Activated CD4-positive, alpha-beta T cell treated with anti-CD3 and anti-CD28 coated beads, Interleukin-2, amount 50 U/mL, for 24 hours (primary cell): ENCODE measurements at regions not wholly inside any gene's neighbourhood (a gene's known extent, or its start where the extent isn't known, plus 50 kb on each side); places are given as distances from the start of the nearest gene placed in this dataset.

Experiments
- DNase-seq, 2 donors: peaks; one replicate each; pipeline ENCODE4 v3.0.0-alpha.2; 2020; ENCODE audit warnings: low read depth in 1 of 2, low spot score in 1 of 2

DNA sequence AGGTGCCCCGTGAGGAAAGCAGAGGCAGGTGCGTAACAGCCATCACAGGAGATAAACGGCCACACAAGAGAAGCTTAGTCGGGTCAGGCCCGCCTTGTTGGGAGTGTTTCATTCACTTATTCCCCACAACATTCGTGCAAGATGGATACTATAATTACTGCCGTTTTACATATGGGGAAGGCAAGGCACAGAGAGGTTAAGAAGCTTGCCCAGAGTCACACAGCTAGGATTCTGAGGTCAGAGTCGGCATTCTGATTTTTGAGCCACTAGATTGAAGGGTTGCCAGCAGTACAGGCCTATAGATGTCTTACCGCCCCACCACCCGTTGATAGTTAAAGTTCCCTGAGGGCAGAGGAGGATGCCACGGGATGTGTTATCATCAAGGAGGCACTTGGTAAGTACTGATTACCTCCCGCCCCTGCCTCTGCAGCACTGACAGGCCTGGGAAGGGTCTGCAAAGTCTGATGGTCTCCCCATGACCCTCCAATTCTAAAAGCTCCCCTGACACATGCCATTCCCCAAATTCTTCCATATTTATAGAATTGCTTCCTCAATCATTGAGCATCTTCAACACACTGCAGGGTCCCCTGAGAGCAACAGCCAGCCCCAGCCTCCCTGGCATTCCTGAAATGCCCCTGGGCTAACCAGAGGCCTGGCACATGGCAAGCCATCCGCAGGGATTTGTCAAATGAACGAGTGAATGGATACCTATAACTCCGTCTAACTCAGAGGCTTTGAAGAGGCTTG, 74.7 kb upstream of the CLDN14 start:
- DNase-seq, result no peak

DNA sequence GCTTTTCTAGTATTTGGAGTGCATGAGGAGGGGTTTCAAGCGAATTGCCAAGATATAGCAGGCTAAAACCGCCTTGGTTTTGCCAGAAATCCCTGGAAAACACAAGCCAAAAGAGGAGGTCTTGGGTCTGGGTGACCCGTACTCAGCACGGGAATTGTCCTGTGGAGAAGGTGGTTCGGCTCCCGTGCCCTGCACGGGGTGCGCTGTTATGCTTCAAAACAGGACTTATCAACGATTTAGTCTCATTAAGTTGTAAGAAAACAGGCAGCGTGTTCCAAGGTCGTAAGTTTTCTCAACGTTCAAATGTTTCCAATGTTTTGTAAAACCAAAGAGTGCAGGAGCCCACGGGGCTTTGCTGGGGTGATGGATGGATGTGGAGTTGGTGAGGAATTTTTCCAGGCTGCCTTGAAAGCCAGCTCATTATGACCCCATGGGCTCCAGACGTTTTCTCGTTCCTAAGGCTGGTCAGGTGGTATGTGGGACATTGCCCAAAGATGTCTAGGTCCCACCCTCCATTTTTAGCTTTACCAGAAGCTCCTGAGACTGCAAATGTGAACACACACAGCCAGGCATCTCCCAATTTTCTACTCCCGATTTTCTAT, 75.4 kb upstream of the CLDN14 start:
- no peak for DNase-seq

DNA sequence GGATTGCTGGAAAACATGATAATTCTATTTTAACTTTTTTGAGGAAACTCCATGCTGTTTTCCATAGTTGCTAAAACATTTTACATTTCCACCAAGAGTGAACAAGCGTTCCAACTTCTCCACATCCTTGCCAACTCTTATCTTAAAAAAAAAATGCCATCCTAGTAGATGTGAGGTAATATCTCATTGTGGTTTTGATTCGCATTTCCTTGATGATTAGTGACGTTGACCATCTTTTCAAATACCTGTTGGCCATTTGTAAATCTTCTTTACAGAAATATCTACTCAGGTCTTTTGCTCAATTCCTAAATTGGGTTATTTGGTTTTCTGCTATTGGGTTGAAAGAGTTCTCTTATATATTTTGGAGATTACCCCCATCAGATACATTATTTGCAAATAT, 77.4 kb upstream of the CLDN14 start:
- DNase-seq, result no peak

DNA sequence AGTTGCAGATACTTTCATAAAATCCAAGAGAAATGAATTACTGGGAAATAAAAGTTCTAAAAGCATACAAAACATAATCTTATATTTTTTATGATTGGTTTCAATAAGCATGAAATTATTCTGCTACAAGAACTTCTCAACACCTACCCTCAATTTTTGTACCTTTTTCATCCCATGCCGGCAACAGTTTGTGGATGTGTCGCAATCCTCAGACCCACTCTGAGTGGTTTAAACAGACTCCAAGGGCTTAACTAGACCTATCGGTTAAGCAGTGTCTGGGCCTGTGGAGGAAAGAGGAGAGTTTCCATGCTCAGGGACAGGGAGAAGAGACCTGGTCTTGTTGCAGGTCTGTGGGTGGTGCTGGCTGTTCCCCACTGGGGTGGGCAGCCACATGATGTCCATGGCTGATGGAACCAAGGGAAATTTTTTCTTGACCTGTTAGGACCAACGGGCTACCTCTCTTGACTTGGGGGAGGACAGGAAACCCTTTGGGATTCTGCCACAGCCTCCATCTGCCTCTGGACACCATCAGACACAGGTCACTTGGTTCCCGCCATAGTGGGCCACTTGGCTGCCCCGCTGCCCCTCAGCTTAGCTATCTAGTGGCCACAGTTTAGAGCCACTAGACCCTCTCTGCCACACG, 81.1 kb upstream of the CLDN14 start:
- DNase-seq, result no peak

DNA sequence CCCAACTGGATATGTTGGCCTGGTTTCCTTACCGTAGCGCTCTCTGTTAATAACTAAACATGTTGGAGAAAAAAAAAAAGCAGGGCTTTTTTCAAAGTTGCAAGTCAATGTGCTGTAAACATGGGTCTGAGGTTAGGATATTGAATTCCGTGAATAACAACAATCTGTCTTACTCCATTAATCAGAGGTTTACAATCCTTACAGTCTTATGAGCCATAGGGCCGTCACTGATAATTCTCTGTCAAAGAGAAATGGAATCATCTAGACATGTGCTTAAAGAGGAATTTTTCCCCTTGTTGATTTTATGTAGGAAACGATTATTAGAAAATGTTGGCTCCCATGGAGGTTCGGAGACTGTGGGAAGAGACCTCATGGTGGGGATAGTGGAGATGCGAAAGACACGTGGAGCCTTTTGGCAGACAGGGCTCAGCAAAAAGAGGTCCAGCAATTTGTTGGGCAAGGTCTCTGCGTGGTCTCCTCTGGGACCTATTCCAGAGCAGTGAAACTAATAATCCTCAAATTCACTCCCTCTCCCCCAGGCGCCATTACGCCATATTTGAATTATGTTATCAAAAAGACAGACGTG, 83.5 kb upstream of the CLDN14 start:
- no peak for DNase-seq

DNA sequence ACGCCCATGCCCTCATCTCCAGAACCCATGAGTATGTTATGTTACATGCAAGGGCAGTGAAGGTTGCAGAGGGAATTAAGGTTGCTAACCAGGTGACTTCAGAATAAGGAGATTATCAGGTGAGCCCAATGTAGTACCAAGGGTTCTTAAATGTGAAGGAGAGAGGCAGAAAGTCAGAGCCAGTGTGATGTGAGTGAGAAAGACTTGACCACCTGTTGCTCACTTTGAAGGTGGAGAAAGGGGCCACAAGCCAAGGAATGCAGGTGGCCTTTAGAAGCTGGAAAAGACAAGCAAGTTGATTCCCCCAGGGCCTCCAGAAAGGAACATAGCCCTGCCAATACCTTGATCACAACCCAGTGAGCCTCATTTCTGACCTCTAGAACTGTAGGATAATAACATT, 84.7 kb upstream of the CLDN14 start:
- no peak for DNase-seq

GRCh38 chr21:36565540-36565939, 85.6 kb upstream of the CLDN14 start:
- DNase-seq, result no peak

DNA sequence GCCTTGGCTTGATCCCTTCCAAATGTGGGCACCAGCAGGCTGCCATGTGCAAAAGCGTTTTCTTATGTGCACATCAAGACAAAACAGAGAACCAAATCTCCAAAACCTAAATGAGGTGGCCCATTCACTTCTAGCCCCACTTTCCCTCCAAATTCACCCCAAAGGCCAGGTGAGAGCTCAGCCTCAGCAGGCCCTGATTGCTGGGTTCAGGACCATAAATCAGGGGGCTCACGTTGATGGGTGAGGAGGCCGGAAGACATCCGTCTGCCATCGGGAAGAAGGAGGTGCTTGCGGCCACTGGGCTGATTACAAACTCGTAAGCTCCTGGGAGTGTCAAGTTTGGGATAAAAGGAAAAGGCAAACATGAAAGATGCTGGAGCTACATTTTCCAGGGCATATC, 86.7 kb upstream of the CLDN14 start:
- no peak for DNase-seq

DNA sequence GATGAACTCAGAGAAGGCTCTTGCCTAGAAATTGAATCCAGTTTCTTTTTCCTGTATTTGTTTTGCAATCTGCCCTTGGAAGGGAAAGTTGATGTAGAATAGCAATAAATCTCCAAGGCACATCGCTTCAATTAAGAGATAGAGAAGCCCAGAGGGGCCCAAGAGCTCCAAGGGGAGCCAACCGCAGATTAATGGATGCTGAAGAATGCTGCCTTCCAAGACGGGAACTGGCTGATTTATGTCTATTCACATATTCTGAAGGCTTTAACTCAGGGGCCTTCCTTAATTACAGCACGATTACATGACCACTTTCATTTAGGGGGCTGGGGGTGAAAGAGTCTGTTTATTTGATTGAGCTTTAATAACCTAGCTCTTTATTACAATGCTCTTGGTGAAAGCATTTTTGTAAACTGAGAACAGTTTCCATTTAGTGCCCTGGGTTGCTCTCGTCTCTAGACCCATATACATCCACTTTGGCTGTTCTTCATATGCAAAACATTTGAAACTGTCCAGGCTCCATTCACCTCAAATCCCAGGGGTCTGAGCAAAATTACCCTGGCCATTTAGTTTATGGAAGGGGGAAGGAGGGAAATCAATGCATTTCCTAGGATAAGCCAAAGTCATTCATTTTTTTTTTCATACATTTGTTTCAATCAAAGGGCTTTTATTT, 87.4 kb upstream of the CLDN14 start:
- DNase-seq, result no peak

GRCh38 chr21:36569511-36569910, 89.6 kb upstream of the CLDN14 start:
- no peak for DNase-seq

GRCh38 chr21:36571556-36571955, 91.6 kb upstream of the CLDN14 start:
- DNase-seq, result no peak

DNA sequence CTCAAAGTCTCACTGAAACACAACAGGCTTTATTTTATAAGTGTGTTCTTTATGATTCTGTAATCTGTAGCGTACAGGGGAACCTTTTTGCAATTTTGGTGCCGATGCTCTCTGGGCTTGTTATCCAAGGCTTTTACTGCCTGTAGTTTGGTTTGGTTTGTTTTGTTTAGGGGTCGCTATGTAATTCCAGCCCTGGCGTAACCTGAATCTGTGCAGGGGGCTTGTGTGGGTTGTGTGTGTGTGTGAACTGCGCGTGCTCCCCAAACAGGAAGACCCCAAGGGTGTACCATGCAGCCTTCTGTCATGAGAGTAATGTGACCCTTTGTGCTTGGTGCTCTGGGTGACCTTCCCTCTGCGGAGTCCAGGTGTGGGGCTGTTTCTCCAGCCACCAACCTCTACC, 92.1 kb upstream of the CLDN14 start:
- DNase-seq, result no peak

DNA sequence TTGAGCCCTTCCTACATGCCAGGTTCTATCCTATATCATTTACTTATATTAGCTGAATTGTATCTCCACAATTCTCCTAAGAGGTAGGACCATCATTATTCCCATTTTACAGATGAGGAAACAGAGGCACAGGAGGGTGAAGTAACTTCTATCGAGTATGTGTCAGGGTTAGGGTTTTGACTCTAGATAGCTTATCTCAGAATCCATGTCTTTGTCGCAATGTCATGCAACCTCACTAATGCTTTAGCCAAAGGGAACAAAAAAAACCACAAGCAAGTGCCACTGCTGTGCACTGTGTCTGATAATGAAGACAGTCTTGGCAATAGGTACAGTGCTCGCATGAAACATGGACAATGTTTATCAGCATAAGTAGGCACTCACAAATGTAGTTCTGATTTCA, 95.4 kb upstream of the CLDN14 start:
- no peak for DNase-seq

GRCh38 chr21:36576441-36576840, 96.5 kb upstream of the CLDN14 start:
- no peak for DNase-seq

DNA sequence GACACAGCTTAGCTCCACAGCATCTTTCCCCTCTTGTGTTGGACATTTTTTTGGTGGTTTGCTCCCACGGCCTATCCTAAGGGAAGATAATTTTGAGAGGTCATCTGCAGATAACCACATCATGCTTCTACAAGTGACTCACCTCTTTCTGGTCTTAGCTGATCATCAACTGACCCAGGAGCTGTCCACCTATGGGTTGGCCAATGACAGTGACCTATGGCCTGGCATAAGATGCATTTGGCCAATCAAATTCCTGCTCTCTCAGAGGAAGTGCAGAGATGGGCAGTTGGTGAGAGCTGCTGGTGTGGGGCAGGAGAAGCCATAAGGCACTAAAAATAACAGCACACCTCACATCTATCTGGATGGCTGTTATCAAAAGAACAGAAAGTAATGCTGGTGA, 100.0 kb upstream of the CLDN14 start:
- DNase-seq, result no peak

- no peak for DNase-seq
Observed at GRCh38 chr21:36582271-36582670, 102.3 kb upstream of the CLDN14 start.

DNA sequence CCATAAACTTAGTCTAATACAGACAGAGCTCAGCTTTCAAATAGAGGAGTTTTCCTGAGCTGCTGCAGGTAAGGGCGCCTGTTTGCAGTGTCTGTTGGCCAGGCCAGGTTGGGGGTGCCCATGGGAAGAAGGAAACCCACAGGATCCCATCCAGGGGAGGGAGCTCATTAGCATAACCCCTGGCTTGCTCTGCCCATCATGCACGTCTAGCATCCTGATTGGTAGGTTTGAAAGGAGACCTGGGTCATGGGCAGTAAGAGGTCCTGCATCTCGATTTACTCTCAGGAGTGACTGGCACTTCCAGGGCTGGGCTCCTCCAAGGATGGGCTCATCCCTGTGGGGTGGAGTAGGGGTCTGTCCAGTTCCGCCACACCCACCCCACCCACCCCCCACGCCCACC, 103.7 kb upstream of the CLDN14 start:
- no peak for DNase-seq

DNA sequence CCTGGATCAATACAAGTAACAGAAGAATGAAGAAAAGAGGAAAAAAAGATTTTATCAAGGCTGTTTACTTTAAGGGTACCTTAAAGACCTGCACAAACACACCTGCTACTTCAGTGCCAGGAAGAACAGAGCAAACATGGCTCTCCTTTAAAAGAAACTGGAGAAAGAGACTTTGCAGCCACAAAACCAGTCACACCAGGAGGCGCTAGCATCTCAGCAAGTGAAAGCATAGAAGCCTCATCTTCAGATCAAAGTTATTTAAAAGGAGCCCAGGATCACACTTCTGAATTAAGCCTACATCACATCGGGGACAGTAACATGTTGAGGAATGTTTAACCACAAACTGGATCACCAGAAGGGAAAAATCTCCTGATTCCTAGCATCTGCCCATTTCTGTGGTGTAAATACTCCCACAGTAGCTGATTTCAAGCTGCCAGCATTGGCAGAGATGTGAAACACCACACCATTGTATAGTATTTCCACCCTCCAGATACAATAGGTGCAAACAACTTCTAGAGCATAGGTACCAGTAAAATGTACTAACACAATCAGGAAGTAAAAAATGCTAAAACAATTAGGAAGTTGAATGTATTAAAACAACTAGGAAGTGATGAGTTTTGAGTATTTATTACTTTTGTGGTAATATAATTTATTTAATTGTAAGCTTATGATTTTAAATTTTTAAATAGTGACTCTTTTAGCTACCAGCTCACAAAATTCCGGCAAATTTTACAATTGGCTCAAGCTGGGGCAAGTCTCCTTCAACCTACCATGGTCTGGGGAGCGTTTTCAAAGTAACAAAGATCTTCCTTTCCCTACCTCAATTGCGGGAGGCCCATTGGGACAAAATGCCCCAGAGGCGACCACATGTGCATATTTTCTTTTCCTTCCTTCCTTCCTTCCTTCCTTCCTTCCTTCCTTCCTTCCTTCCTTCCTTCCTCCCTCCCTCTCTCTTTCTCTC, 105.3 kb upstream of the CLDN14 start:
- no peak for DNase-seq

DNA sequence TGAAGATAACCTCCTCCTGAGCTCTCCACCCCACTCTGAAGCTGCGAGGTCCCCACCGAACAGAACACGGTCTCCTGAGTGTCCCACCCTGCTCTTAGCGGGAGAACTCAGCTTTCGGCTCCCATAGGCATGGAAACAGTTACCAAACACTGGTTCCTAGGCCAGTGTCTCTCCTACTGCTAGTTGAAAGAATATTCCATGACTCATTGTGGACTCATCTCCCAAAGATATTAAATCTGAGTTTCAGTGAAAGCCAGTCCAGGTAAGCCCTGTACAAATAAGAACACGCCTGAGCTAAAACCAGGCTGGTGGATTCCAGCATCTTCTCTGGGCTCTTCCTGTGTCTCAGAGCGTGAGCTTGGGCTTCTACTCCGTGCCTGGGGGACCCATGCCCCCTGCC, 107.5 kb upstream of the CLDN14 start:
- no peak for DNase-seq

GRCh38 chr21:36589352-36589971, 109.5 kb upstream of the SIM2 start:
- no peak for DNase-seq
